ENCODE measurements at regions not wholly inside any gene's neighbourhood (a gene's known extent, or its start where the extent isn't known, plus 50 kb on each side); places are given as distances from the start of the nearest gene placed in this dataset.

- TF ChIP-seq E2F8 (IDR thresholded peaks at IDR 0.05; ENCODE audit: low read depth, partially characterized antibody): no peak
- TF ChIP-seq CBX5 (IDR thresholded peaks at IDR 0.05; ENCODE audit: low read depth): 0 out of 2 replicates have a peak, but pooled peaks have one; percentile 65
- no peak for TF ChIP-seq SMAD5 (IDR thresholded peaks at IDR 0.05; ENCODE audit: low read depth)
- no peak for TF ChIP-seq TARDBP (IDR thresholded peaks at IDR 0.05; ENCODE audit: borderline replicate concordance)
- TF ChIP-seq MYC (IDR thresholded peaks at IDR 0.05; ENCODE audit: insufficient read depth, insufficient read length, insufficient replicate concordance, low read length, severe bottlenecking): no peak
- no peak for TF ChIP-seq ESRRA (IDR thresholded peaks at IDR 0.05; ENCODE audit: low read length)
- no peak for TF ChIP-seq WRNIP1 (IDR thresholded peaks at IDR 0.05; ENCODE audit: borderline replicate concordance, low read depth, low read length)
- TF ChIP-seq EZH2 (IDR thresholded peaks at IDR 0.05; ENCODE audit: borderline replicate concordance, control insufficient read depth, low read depth, low read length): no peak
- TF ChIP-seq PML (IDR thresholded peaks at IDR 0.05; ENCODE audit: low read length): 0 out of 2 replicates have a peak, but pooled peaks have one; percentile 47
- no peak for TF ChIP-seq ZNF207 (IDR thresholded peaks at IDR 0.05; ENCODE audit: borderline replicate concordance)
These were observed 308.9 kb upstream of the EXOC2 start (continued) for GRCh38 chr6:1001655-1002349.

GRCh38 chr6:999552-999951 lies 306.6 kb upstream of the EXOC2 start:
- no peak overlapping the region for H3K4me2 ChIP-seq (ENCODE audit: control insufficient read depth, insufficient read depth)
- CTCF ChIA-PET: no interaction called here
- H3K36me3 ChIP-seq (ENCODE audit: control insufficient read depth in 2 of 2, insufficient read depth in 2 of 2, low read length in 1 of 2): no peaks in the 10 kb centered on the region
- H3K9ac ChIP-seq (ENCODE audit: control insufficient read depth, insufficient read depth, low read length): no peak overlapping the region
- FAIRE-seq (no peak), DNase-seq (ENCODE audit: low read depth, low spot score) (no peak), ATAC-seq (no peak)
- no peaks in the 10 kb centered on the region for H4K20me1 ChIP-seq (ENCODE audit: control insufficient read depth, insufficient read depth)
- no peak overlapping the region for H2AFZ ChIP-seq (ENCODE audit: control insufficient read depth, low read depth, low read length)
- no peaks in the 10 kb centered on the region for H3K79me2 ChIP-seq (ENCODE audit: control insufficient read depth, insufficient read depth, low read length)
- BruUV-seq (replicated peaks): no TSS peak
- POLR2A ChIA-PET: no interaction called here
- no peaks in the 10 kb centered on the region; the same call in 2 of the 3 replicates for H3K9me3 ChIP-seq (replicated peaks; ENCODE audit: control insufficient read depth, insufficient read depth, low read length)
- 0 out of 4 replicates have a peak, but pooled peaks cover 0 to 1% of the 10 kb centered on the region in 2 experiments for H3K27me3 ChIP-seq (replicated peaks in 1 of 2; ENCODE audit: control insufficient read depth in 2 of 2, insufficient read depth in 2 of 2, low read length in 1 of 2)
- H3K4me3 ChIP-seq: no peak overlapping the region
- whole genome bisulfite sequencing (ENCODE audit: insufficient coverage, insufficient replicate concordance, low lambda C conversion rate, missing lambda C conversion rate): 59% methylated on average over 9 of the region's 9 CpGs
- SMC1A ChIA-PET (ENCODE audit: uncharacterized antibody, unreplicated experiment): no interaction called here
- no peak overlapping the region for H3K27ac ChIP-seq (ENCODE audit: control insufficient read depth, insufficient read depth)
- H3K4me1 ChIP-seq (ENCODE audit: control insufficient read depth, insufficient read depth, low read length): peaks cover 24% of the 10 kb centered on the region
- intact Hi-C loops (cut with micrococcal nuclease; ENCODE audit: unreplicated experiment): no loop called here
- RAD21 ChIA-PET (ENCODE audit: unreplicated experiment): no interaction called here
- in situ Hi-C loops (cut with MboI): no loop called here
- TF ChIP-seq HDGF (IDR thresholded peaks at IDR 0.05): no peak
- no peak for TF ChIP-seq NR2C1 (IDR thresholded peaks at IDR 0.05)
- no peak for TF ChIP-seq SMAD5 (IDR thresholded peaks at IDR 0.05; ENCODE audit: low read depth)
- no peak for TF ChIP-seq BACH1 (IDR thresholded peaks at IDR 0.05; ENCODE audit: borderline replicate concordance)
- no peak for TF ChIP-seq TBL1XR1 (IDR thresholded peaks at IDR 0.05; ENCODE audit: low read depth, low read length)
- no peak for TF ChIP-seq CEBPB (IDR thresholded peaks at IDR 0.05; ENCODE audit: borderline replicate concordance in 1 of 2, low read depth in 2 of 2, low read length in 2 of 2)
- no peak for TF ChIP-seq SKIL (IDR thresholded peaks at IDR 0.05; ENCODE audit: low read depth, poor library complexity, severe bottlenecking)
- no peak for TF ChIP-seq TCF3 (IDR thresholded peaks at IDR 0.05; ENCODE audit: borderline replicate concordance, insufficient read depth, low read depth, low read length)
- no peak for TF ChIP-seq ZNF274 (IDR thresholded peaks at IDR 0.05; ENCODE audit: insufficient read depth, insufficient read length)
- TF ChIP-seq IRF4 (IDR thresholded peaks at IDR 0.05; ENCODE audit: low read depth, low read length): no peak
- TF ChIP-seq CREM (IDR thresholded peaks at IDR 0.05; ENCODE audit: low read depth): no peak
- TF ChIP-seq ATF7 (IDR thresholded peaks at IDR 0.05; ENCODE audit: low read depth): no peak

Measured in GM12878 (cell line).